ENCODE measurements at regions not wholly inside any gene's neighbourhood (a gene's known extent, or its start where the extent isn't known, plus 50 kb on each side); places are given as distances from the start of the nearest gene placed in this dataset.

- no peak for DNase-seq (ENCODE audit: low read depth in 1 of 2, low spot score in 1 of 2)
Observed at GRCh38 chr3:102177075-102177755, 257.6 kb upstream of the ZPLD1 start.

- DNase-seq (ENCODE audit: low read depth in 1 of 2, low spot score in 1 of 2) = no peak
Observed at GRCh38 chr3:102178817-102179216, 256.0 kb upstream of the ZPLD1 start.

- DNase-seq (ENCODE audit: low read depth in 1 of 2, low spot score in 1 of 2) = no peak
Observed at GRCh38 chr3:102179326-102180177, 255.3 kb upstream of the ZPLD1 start.

- no peak for DNase-seq (ENCODE audit: low read depth in 1 of 2, low spot score in 1 of 2)
Observed at GRCh38 chr3:102180280-102180931, 254.4 kb upstream of the ZPLD1 start.

DNA sequence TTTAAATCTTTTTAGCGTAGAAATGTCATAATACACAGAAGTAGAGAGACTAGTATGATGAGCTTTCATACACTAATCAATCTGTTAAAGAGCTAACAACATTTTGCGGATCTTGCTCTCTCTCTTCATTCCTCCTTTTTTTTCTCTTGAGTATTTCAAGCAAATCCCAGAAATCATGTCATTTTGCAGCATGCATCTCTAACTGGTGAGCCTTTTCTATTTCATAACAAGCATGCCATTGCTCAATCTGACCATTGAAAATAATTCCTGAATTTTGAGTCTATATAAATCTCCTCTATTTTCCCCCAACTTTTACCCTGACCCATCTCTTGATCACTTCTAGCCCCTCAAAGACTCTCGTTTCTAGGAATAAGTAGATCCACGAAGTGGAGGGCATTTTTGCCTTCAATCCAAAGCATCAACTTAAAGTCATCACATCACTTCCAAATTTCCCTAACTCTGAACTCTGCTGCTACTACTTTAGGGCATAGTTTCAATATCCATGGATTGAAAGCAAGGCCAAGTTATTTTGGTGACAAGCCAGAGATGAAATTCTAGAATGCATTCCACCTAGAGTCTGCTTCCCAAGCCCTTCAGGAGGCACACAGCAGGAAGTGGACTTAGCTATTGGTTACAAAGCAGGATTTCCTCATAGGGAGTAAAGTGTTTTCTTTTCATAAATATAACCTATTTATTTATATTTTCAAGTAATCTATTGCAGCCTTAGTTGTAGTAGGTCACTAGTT, 253.5 kb upstream of the ZPLD1 start:
- no peak for DNase-seq (ENCODE audit: low read depth in 1 of 2, low spot score in 1 of 2)

DNA sequence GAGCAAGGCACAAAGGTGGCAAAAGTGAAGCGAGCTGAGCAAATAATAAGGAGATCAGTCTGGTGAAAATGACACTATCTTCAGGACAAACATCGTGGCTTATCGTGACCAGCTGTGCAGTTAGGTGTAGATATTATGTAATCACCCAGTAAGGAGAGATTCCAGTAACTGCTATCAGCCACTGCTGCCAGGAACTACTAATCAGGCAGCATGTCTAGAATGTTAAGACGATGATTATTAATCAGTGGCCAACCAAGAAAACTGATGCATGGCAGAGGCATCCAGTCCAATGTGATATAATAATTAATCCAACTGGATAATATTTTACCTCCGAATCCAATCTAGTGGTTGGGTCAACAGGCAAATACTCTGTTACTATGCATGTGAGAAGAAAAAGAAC, 252.7 kb upstream of the ZPLD1 start:
- no peak for DNase-seq (ENCODE audit: low read depth in 1 of 2, low spot score in 1 of 2)

DNA sequence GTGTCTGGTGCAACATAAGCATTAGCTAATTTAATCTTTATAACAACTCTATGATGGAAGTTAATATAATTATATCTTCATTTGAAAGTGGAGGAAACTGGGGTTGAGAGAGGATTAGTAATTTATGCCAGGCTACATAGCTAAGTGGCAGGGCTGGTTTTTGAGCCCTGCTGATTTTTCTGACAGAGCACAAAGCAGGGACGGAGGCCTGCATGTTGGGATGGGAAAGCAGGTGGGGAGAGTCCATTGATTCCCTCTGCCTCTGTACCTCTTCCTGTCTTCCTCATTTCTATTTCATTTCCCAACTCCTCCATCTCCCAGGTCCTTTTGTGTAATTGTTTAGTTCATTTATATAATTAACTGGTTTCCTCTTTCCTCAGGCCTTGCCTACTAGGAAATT, 251.6 kb upstream of the ZPLD1 start:
- no peak for DNase-seq (ENCODE audit: low read depth in 1 of 2, low spot score in 1 of 2)

DNA sequence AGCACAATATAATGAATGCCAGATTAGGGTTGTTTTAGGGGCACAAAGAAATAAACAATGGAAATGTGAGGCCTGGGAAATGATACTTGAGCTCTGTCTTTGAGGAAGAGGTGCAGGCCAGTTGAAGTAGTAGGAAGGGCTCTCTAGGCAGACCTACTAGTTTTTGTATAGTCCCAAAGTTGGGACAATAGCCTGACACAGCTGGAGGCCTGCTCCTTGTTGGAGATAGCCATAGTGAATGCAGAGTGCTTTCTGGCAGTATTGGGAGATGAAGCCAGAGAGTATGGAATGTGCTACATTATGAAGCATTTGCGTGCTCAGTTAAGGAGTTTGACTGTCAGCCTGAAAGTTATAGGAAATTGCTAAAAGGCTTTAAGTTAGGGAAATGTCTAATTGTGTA, 251.2 kb upstream of the ZPLD1 start:
- no peak for DNase-seq (ENCODE audit: low read depth in 1 of 2, low spot score in 1 of 2)

DNA sequence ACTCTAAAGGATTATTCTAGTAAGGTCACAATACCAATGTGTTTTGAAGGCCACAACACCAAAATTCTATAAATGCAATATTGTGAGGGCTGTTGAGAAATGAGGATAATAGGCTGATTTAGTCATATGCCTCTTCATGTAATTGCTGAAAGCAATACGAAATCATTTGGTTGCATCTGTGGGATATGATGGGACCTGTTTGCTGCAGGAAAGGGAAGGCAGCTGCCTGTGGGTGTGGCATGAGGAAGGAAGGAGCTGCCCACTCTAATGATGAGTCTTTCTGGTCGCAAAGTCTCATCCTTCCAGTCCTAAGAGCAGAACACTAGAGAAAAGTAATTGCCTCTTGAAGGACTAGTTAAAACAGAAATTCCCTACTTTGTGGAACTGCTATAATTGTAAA, 245.3 kb upstream of the ZPLD1 start:
- DNase-seq (ENCODE audit: low read depth in 1 of 2, low spot score in 1 of 2) = no peak

DNA sequence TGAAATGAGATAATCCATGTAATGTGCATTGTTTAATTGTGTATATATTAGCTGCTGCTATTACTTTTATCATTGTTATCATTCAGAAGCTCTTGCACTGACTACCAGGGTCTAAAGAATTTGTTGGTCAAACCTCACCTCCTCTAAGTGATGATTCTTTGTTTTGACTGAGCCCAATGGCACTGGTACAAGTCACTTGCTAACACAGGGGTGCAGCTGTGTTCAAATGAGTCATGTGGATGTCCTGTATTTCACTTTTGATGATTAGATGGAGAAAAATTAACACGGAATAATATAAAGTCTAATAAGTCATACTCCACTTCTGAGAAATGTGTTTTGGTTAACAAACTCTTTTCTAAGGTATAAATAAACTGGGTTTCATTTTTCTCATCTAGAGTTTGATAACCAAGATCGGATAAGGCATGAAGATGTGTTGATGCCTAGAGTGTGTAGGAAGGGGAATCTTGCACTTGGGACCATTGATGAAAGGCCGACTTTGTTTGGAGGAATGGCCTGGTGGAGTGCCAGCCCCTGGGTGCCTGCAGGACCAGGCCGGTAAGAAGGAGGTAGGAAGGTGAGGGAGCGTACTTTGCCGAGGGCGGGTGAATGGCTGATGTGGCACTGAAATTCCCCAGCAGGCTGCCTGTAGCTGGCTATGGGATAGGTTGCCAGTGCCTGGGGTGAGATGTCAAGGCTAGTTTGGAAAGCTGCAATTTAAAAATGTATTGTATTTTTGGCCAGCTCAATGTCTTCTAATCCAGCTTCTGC, 244.7 kb upstream of the ZPLD1 start:
- DNase-seq (ENCODE audit: low read depth in 1 of 2, low spot score in 1 of 2) = no peak

GRCh38 chr3:102192575-102192974, 242.2 kb upstream of the ZPLD1 start:
- no peak for DNase-seq (ENCODE audit: low read depth in 1 of 2, low spot score in 1 of 2)

- DNase-seq (ENCODE audit: low read depth in 1 of 2, low spot score in 1 of 2) = no peak
Observed at GRCh38 chr3:102193255-102193654, 241.6 kb upstream of the ZPLD1 start.

GRCh38 chr3:102194001-102194400, 240.8 kb upstream of the ZPLD1 start:
- DNase-seq (ENCODE audit: low read depth in 1 of 2, low spot score in 1 of 2) = no peak

DNA sequence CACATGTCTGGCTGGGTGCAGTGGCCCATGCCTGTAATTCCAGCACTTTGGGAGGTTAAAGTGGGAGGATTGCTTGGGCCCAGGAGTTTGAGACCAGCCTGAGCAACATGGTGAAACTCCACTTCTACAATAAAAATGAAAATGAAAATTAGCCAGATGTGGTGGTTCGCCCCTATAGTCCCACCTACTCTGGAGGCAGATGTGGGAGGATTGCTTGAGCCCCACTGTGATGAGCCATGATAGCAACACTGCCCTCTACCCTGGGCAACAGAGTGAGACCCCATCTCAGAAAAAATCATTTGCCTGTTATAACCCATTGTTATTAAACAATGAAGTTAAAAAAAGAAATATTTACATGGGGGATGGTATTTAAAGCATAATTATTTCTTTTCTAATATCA, 240.1 kb upstream of the ZPLD1 start:
- no peak for DNase-seq (ENCODE audit: low read depth in 1 of 2, low spot score in 1 of 2)

- no peak for DNase-seq (ENCODE audit: low read depth in 1 of 2, low spot score in 1 of 2)
Observed at GRCh38 chr3:102195198-102195948, 239.4 kb upstream of the ZPLD1 start.

GRCh38 chr3:102200126-102200525, 234.7 kb upstream of the ZPLD1 start:
- no peak for DNase-seq (ENCODE audit: low read depth in 1 of 2, low spot score in 1 of 2)

GRCh38 chr3:102200560-102200959, 234.3 kb upstream of the ZPLD1 start:
- no peak for DNase-seq (ENCODE audit: low read depth in 1 of 2, low spot score in 1 of 2)

DNA sequence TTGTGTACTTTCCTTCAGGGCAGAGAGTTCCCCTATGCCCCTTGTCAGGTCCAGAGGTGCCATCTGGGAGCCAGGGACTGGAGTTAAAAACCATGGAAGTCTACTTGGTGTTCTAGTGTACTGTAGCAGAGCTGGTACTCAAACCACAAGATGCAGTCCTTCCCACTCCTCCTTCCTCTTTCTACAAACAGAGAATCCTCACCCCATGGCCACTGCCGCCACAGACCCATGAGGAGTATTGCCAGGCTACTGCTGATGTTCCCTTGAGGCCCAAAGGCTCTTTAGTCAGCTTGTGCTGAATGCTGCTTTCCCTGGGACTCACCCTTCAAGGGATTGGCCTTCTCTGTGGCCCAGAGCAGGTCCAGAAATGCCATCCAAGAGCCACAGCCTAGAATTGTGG, 229.2 kb upstream of the ZPLD1 start:
- DNase-seq (ENCODE audit: low read depth in 1 of 2, low spot score in 1 of 2) = no peak

GRCh38 chr3:102206511-102207031, 228.2 kb upstream of the ZPLD1 start:
- DNase-seq (ENCODE audit: low read depth in 1 of 2, low spot score in 1 of 2) = no peak

GRCh38 chr3:102207151-102207571, 227.7 kb upstream of the ZPLD1 start:
- no peak for DNase-seq (ENCODE audit: low read depth in 1 of 2, low spot score in 1 of 2)

All from activated T-helper 1 cell treated with anti-CD3 and anti-CD28 coated beads, Interleukin-2, amount 50 U/mL, for 16 hours (primary cell).